A549 (cell line): ENCODE measurements at regions not wholly inside any gene's neighbourhood (a gene's known extent, or its start where the extent isn't known, plus 50 kb on each side); places are given as distances from the start of the nearest gene placed in this dataset.

Experiments
- POLR2A ChIP-seq: IDR thresholded peaks from 2 replicates; pipeline ENCODE4 v1.6.1; 2012; ENCODE audit warnings: mild to moderate bottlenecking, low read length
- ZNF302 ChIP-seq: fragments of 250-450 bp; sonication (Bioruptor Pico); IDR thresholded peaks from 2 replicates; pipeline ENCODE4 v1.9.0; 2021; ENCODE audit warnings: inconsistent platforms, mild to moderate bottlenecking, moderate library complexity

GRCh38 chr14:71328183-71328582 is 420.9 kb downstream of the PCNX1 start:
- TF ChIP-seq ZNF302 (CRISPR knock-in tag) (no peak), POLR2A (no peak)
